PC-3 (cell line): ENCODE measurements at regions not wholly inside any gene's neighbourhood (a gene's known extent, or its start where the extent isn't known, plus 50 kb on each side); places are given as distances from the start of the nearest gene placed in this dataset.

Experiments used
- ATAC-seq: fragments of 200-7000 bp; cut with Tn5 transposase; 2 replicates; pipeline ENCODE4 v1.9.1; 2020; ENCODE audit warnings: mild to moderate bottlenecking, moderate library complexity
- BruUV-seq: library from RNA; stranded (reverse); fragments of 400-500 nt; replicated peaks from 2 replicates; lab custom pipeline; 2021; lab: Mats Ljungman, UMichigan
- CTCF ChIA-PET: fragments of 300-600 bp; sonication (Branson Sonifier 250); formaldehyde crosslinking; loops from one replicate; lab custom pipeline; 2022; ENCODE audit warnings: antibody characterized with exemption; lab: Charles Lee
- POLR2A ChIA-PET: fragments of 300-600 bp; sonication (Branson Sonifier 250); formaldehyde crosslinking; loops from one replicate; lab custom pipeline; 2022; ENCODE audit warnings: antibody characterized with exemption; ENCODE audit not compliant: unreplicated experiment; lab: Charles Lee
- DNase-seq: peaks from one replicate; pipeline ENCODE4 v3.0.0-alpha.2; 2015
- H2AFZ ChIP-seq: fragments of 300-600 bp; sonication (generic); 2 replicates; pipeline ENCODE4 v1.6.0; 2016; ENCODE audit warnings: antibody characterized with exemption, low read length
- H3F3A ChIP-seq: fragments of 300-600 bp; sonication (generic); one replicate; pipeline ENCODE4 v1.6.0; 2017; ENCODE audit warnings: antibody characterized with exemption, low read length, control low read depth, mild to moderate bottlenecking; ENCODE audit not compliant: unreplicated experiment
- H3K27ac ChIP-seq: fragments of 300-600 bp; sonication (generic); 2 replicates; pipeline ENCODE4 v1.5.1; 2016; ENCODE audit warnings: mild to moderate bottlenecking, low read length
- H3K27me3 ChIP-seq: fragments of 300-600 bp; sonication (generic); 2 replicates; pipeline ENCODE4 v1.6.1; 2016; ENCODE audit warnings: low read length, mixed read lengths
- H3K36me3 ChIP-seq: fragments of 300-600 bp; sonication (generic); 2 replicates; pipeline ENCODE4 v1.6.1; 2016; ENCODE audit warnings: low read depth, mixed run types, low read length, mixed read lengths
- H3K4me1 ChIP-seq: fragments of 300-600 bp; sonication (generic); 2 replicates; pipeline ENCODE4 v1.5.1; 2016; ENCODE audit warnings: low read length; ENCODE audit not compliant: insufficient read depth
- H3K4me2 ChIP-seq: fragments of 300-600 bp; sonication (generic); 2 replicates; pipeline ENCODE4 v1.6.0; 2016; ENCODE audit warnings: low read length
- H3K4me3 ChIP-seq: fragments of 300-600 bp; sonication (generic); 2 replicates; pipeline ENCODE4 v1.5.1; 2016; ENCODE audit warnings: mild to moderate bottlenecking, low read length, mixed read lengths
- H3K79me2 ChIP-seq: fragments of 300-600 bp; sonication (generic); 2 replicates; pipeline ENCODE4 v1.6.1; 2017; ENCODE audit warnings: low read length, mixed read lengths
- H3K9ac ChIP-seq: fragments of 300-600 bp; sonication (generic); 2 replicates; pipeline ENCODE4 v1.6.0; 2016; ENCODE audit warnings: mild to moderate bottlenecking, low read length
- H3K9me2 ChIP-seq: fragments of 300-600 bp; sonication (generic); replicated peaks from 2 replicates; pipeline ENCODE4 v1.6.1; 2016; ENCODE audit warnings: mixed run types, low read length, mixed read lengths
- H3K9me3 ChIP-seq: fragments of 300-600 bp; sonication (generic); 2 replicates; pipeline ENCODE4 v1.6.1; 2016; ENCODE audit warnings: low read length, mixed read lengths
- H4K20me1 ChIP-seq: fragments of 300-600 bp; sonication (generic); 2 replicates; pipeline ENCODE4 v1.6.1; 2016; ENCODE audit warnings: low read length, mixed read lengths
- EZH2 ChIP-seq: fragments of 300-600 bp; sonication (generic); IDR thresholded peaks from one replicate; pipeline ENCODE4 v1.6.1; 2017; ENCODE audit warnings: antibody characterized with exemption, mild to moderate bottlenecking, low read length; ENCODE audit not compliant: unreplicated experiment
- EZH2phosphoT487 ChIP-seq: fragments of 300-600 bp; sonication (generic); IDR thresholded peaks from 2 replicates; pipeline ENCODE4 v1.6.1; 2018; ENCODE audit warnings: mild to moderate bottlenecking, antibody characterized with exemption, low read length, borderline replicate concordance
- intact Hi-C: fragments of 100-400 bp; cut with micrococcal nuclease; formaldehyde crosslinking; loops from 2 replicates; pipeline ENCODE4 v1.9.0; 2023
- TF ChIP-seq, protein P1 (sequence below): fragments of 300-600 bp; sonication (generic); conservative IDR thresholded peaks from 2 replicates; pipeline ENCODE4 v1.5.1; 2017; ENCODE audit warnings: antibody characterized with exemption, low read depth, mild to moderate bottlenecking, low read length

DNA sequence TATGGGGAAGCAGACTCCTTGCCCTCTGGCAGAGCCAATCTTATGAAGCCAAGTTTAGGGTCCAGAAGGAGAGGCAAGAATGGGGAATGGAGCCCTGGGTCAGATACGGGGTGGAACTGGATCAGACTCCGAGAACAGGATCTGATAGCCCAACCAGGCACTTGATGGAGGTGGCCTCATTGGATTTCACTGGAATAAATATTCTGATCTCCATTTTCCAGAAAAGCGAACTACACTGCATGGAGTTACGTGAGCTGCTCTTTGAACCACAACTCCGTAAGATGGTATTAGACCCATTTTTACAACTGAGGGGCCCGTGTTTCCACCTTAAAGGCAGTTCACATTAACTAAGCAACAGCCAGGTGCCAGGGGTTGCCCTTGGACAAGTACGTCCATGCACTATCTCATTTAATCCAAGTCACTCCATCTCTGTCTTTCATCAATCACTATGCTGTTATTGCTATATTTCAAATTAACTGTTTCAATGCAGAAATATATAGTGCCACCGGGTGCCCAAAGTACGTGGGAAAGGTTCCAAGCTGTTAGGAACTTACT, 155.2 kb downstream of the BCL11B start:
- no peak overlapping the region for H3K4me2 ChIP-seq
- H3K27ac ChIP-seq: no peak overlapping the region
- H3K9me3 ChIP-seq: no peaks in the 10 kb centered on the region
- no peaks in the 10 kb centered on the region for H3K36me3 ChIP-seq
- DNase-seq (no peak), ATAC-seq (no peak)
- ChIA-PET CTCF (no interaction called here), POLR2A (no interaction called here)
- no TSS peak for BruUV-seq
- TF ChIP-seq, protein P1, sequence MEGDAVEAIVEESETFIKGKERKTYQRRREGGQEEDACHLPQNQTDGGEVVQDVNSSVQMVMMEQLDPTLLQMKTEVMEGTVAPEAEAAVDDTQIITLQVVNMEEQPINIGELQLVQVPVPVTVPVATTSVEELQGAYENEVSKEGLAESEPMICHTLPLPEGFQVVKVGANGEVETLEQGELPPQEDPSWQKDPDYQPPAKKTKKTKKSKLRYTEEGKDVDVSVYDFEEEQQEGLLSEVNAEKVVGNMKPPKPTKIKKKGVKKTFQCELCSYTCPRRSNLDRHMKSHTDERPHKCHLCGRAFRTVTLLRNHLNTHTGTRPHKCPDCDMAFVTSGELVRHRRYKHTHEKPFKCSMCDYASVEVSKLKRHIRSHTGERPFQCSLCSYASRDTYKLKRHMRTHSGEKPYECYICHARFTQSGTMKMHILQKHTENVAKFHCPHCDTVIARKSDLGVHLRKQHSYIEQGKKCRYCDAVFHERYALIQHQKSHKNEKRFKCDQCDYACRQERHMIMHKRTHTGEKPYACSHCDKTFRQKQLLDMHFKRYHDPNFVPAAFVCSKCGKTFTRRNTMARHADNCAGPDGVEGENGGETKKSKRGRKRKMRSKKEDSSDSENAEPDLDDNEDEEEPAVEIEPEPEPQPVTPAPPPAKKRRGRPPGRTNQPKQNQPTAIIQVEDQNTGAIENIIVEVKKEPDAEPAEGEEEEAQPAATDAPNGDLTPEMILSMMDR: no peak
- TF ChIP-seq EZH2phosphoT487 (no peak), EZH2 (no peak)
- intact Hi-C loops: no loop called here
- H3K4me3 ChIP-seq: no peak overlapping the region
- no peaks in the 10 kb centered on the region for H3K4me1 ChIP-seq
- H4K20me1 ChIP-seq: no peaks in the 10 kb centered on the region
- no peak overlapping the region for H2AFZ ChIP-seq
- H3K27me3 ChIP-seq: peaks cover 57% of the 10 kb centered on the region
- H3K9me2 ChIP-seq: no peaks in the 10 kb centered on the region
- H3K9ac ChIP-seq: no peak overlapping the region
- no peaks in the 10 kb centered on the region for H3F3A ChIP-seq
- no peaks in the 10 kb centered on the region for H3K79me2 ChIP-seq

DNA sequence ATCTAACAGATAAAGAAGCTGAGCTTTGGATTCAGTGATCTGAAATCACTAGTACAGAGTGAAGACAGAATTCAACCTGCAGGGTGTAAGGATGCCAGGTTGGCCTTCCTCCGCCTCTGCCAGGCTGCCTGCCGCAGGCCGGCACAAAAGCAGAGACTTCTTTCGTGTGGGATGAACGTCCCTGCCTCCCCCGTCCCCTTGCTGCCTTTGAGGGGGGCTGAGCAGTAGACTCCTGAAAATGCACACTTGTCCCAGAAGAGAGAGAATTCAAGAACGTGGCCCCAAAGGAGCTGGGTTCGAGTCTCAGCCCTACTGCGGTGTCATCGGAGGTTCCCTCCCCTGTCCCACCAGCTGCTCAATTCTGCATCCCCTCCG, 154.3 kb downstream of the BCL11B start:
- intact Hi-C loops: no loop called here
- Histone ChIP-seq H3K4me2 (no peak overlapping the region), H3K9ac (no peak overlapping the region), H3K4me3 (no peak overlapping the region), H3K4me1 (no peaks in the 10 kb centered on the region), H3K9me3 (no peaks in the 10 kb centered on the region), H2AFZ (no peak overlapping the region), H3F3A (no peaks in the 10 kb centered on the region), H3K27me3 (peaks cover 65% of the 10 kb centered on the region), H3K9me2 (no peaks in the 10 kb centered on the region), H3K79me2 (no peaks in the 10 kb centered on the region), H4K20me1 (no peaks in the 10 kb centered on the region), H3K27ac (no peak overlapping the region), H3K36me3 (no peaks in the 10 kb centered on the region)
- TF ChIP-seq, protein P1: no peak
- TF ChIP-seq EZH2phosphoT487 (no peak), EZH2 (no peak)
- CTCF ChIA-PET: no interaction called here
- DNase-seq: no peak
- POLR2A ChIA-PET: no interaction called here
- BruUV-seq: no TSS peak
- ATAC-seq: no peak

DNA sequence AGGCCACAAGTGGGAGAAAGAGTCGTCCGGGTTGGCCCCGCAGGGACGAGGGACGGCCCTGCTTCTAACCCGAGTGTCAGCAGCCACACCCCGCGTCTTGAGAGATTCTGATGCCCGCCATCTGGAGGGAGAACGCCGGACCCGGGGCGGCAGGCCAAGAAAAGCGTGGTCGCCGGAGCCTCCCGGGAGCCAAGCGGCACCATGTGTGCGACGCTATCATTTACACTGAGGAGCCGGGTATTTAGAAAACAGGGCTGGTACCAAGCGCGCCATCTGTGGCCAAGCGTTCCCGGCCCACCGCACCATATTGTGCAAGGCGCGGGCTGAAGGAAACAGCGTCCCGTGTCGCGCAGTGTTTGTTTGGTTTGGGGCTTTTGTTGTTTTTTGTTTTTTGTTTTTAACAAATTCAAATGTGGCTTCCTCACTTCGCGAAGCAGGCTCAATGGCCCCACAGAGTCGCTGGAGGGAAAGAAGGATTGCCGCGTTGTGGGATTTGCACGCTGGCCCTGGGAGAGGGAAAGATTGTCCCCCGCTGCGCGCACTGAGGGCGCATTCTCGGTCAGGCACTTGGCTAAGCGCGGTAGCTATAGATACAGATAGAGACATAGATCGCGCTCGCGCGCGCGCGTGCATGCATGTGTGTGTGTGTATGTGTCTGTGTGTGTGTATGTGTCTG, 153.8 kb downstream of the BCL11B start:
- POLR2A ChIA-PET: no interaction called here
- no peak overlapping the region for H3K4me3 ChIP-seq
- no peaks in the 10 kb centered on the region for H3K4me1 ChIP-seq
- H3K9me2 ChIP-seq: no peaks in the 10 kb centered on the region
- H3K27me3 ChIP-seq: peaks cover 67% of the 10 kb centered on the region
- no peak overlapping the region for H3K9ac ChIP-seq
- no peaks in the 10 kb centered on the region for H3K79me2 ChIP-seq
- DNase-seq (no peak), ATAC-seq (no peak)
- H2AFZ ChIP-seq: no peak overlapping the region
- H4K20me1 ChIP-seq: no peaks in the 10 kb centered on the region
- intact Hi-C loops: no loop called here
- H3K36me3 ChIP-seq: no peaks in the 10 kb centered on the region
- no peak overlapping the region for H3K4me2 ChIP-seq
- H3F3A ChIP-seq: no peaks in the 10 kb centered on the region
- BruUV-seq: no TSS peak
- CTCF ChIA-PET: no interaction called here
- no peak overlapping the region for H3K27ac ChIP-seq
- H3K9me3 ChIP-seq: no peaks in the 10 kb centered on the region
- TF ChIP-seq, protein P1: no peak
- no peak for TF ChIP-seq EZH2
- no peak for TF ChIP-seq EZH2phosphoT487
